NOMO-1 (cell line): ENCODE measurements at regions not wholly inside any gene's neighbourhood (a gene's known extent, or its start where the extent isn't known, plus 50 kb on each side); places are given as distances from the start of the nearest gene placed in this dataset.

Experiments
- DNase-seq, 2 experiments: peaks; one replicate each; lab custom pipeline; 2025; ENCODE audit not compliant: unreplicated experiment in 2 of 2; lab: John Stamatoyannopoulos, UW

GRCh38 chr20:18957328-18957727 lies 143.7 kb downstream of the SCP2D1 start:
- DNase-seq, result no peak

GRCh38 chr20:18971121-18971520 lies 157.5 kb downstream of the SCP2D1 start:
- no peak for DNase-seq

DNA sequence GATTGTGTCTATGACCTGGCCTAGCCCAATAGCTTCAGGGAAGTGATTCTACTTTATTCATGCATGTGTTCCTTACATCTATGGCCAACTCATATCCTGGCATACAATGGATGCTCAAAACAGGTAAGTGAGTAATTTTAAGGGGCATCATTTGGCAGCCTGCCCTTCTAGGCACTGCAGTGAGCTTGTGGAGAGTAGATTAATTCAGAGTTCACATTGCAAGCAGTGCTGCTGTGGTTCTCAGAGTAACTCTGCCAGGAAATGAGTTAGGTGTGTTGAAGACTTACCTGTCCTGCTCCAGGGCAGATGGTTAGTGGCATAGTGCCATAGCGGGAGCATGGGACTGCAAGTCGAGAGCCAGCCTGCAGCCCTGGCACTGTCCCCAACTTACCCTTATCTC lies 158.0 kb downstream of the SCP2D1 start:
- DNase-seq, result no peak

- DNase-seq, result no peak
Observed at GRCh38 chr20:18972251-18972876, 158.8 kb downstream of the SCP2D1 start.

DNA sequence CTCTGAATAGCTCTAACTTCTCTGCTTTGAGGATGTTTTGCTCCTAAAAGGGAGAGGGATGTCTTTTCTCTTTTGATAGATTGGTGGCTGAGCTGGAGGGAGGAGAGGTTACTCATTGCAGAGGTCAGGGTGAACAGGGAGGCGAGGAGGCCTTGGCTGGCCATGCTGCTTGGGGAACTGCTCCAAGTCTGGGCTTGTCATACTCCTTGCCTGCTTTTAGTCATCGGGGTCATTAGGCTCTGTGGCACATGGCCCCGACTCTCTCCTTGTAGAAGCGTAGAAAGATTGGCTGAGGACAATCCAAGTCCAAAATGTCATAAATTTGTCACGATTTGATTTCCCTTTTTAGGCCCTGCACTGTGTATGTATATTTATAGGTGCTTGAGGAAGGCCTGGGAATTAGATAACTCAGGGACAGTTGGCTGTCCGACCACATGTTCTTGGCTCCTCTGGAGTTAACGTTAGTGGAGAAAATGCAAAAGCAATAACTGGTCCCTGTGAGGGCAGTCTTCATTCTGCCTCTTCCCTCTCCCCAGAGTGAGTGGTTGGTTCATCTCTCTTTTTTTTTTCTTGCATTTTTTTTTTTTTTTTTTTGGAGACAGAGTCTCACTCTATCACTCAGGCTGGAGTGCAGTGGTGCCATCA lies 160.1 kb downstream of the SCP2D1 start:
- no peak for DNase-seq

- no peak for DNase-seq
Observed at GRCh38 chr20:18974660-18975059, 161.1 kb downstream of the SCP2D1 start.

DNA sequence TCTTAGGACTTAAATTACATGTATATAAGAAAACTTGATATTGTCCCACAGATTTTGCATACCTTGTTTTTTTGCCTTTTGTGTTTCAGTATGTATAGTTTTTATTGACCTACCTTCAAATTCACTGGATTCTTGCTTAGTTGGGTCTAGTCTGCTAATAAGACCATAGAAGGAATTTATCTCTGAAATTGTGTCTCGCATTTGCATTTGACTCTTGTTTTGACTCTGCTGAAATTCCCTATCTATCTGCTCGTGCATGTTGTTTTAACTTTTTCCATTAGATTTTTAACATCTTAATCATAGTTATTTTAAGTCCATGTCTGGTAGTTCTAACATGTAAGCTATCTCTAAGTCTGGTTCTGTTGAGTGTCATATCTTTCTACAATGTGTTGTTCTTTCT lies 163.9 kb downstream of the SCP2D1 start:
- no peak for DNase-seq

- DNase-seq, result peak in 1 of 2 experiments; percentile 13
Observed at GRCh38 chr20:18978311-18978710, 164.7 kb downstream of the SCP2D1 start.

GRCh38 chr20:18979132-18979531 lies 165.5 kb downstream of the SCP2D1 start:
- no peak for DNase-seq

DNA sequence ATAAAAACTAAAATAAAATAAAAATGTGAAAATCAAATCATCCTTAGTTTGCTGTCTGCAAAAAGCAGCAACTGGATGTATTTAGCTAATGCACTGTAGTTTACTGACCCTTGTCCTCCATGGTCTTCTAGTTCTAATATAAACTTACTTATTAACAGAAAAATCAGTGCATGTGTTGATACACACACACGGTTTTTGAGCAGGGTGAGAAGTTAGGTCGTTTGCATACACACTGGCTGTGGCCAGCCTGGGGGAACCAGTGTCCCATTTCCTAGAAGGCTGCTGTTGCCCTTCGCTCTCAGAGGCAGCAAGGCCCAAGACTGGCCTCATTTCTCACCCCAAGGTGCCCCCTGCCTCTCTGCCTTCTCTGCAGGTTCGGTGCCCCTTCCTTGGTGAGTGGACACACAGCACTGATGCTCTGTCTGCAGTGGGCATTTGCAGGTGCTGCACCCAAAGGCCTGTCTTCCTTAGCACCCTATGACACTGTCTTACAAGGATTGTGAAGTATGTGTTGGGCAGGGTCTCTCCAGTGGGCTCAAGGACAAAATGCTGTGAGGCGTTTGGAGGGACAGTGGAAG lies 168.5 kb downstream of the SCP2D1 start:
- no peak for DNase-seq

DNA sequence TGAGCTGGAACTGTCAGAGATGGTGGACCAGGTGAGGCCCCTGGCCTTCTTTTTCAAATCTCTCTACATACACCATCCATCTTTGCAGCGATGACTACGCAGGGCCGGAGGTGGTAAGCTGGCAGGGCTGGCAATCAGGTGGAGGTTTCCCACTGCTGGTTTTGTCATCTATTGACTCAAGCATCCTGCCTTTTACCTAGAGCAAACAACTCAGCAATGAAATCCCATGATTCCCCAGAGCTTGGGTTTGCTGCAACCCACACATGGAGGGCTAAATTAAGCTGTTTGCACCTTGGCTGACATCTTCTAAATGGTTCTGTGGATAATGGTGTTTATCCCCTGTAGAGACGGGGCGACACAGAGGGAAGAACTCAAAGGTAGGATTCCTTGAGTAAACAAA lies 170.2 kb downstream of the SCP2D1 start:
- DNase-seq, result no peak

DNA sequence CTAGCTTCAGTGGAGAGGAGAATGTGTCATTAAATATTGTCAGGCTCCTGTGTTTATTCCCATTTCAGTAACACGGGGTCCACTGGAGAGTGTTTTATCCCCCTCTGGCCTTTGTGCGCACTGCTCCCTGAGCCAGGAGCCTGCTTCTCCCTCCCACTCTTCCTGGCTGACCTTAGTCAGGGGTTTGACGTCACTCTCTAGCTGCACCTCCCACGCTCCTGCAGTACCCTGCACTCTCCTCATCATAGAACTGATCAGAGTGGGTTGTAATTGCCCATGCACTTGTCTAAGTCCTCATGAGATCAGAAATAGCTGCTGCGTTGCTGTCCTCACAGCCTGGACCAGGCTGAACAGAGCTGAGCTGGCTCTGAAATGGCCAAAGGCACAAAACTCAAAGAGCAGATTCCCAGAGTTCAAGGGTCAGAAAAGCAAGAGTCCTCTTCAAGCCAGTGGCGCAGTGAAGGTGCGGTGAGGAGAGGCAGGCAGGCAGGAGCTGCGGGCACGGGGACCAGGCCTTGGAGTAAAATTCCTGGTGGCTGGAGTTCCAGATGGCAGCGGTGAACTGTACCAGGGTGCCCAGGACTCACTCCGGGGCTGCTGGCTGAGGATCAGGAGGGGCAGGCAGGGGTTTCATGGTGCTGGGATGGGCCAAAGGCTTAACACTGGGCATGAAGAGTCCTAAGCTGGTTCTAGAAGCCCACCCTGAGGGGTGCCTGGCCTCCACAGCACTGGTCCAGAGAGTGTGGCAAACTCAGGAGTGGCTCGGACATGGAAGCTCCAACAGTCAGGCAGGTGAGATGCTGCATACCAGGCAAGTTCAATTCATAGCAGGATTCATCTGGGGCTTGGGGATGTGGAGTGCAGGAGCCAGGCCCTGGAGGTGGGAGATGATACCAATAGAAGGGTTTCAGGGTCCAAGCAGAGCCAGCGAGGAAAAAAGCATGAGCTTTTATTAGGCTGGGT lies 170.9 kb downstream of the SCP2D1 start:
- DNase-seq, result no peak

DNA sequence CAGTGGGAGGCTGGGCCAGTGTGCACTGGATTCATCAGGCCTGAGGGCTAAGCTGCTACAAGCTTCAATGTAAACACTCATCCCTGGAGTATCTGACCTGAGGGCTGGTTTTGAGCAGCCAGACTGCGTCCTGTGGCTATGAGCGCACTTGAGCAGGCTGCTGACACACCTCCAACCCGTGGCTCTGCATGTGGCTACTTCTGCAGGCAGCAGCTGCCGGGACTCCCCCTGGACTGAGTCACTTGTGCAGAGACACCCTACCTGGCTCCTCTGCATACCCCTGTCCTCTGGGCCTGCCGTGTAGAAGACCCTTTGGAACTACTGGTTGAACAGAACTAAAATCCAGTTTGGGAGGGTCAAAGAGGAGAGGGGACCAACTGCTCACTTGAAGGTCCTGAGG lies 172.0 kb downstream of the SCP2D1 start:
- DNase-seq, result no peak

GRCh38 chr20:18986146-18986830 lies 172.7 kb downstream of the SCP2D1 start:
- DNase-seq, result no peak

DNA sequence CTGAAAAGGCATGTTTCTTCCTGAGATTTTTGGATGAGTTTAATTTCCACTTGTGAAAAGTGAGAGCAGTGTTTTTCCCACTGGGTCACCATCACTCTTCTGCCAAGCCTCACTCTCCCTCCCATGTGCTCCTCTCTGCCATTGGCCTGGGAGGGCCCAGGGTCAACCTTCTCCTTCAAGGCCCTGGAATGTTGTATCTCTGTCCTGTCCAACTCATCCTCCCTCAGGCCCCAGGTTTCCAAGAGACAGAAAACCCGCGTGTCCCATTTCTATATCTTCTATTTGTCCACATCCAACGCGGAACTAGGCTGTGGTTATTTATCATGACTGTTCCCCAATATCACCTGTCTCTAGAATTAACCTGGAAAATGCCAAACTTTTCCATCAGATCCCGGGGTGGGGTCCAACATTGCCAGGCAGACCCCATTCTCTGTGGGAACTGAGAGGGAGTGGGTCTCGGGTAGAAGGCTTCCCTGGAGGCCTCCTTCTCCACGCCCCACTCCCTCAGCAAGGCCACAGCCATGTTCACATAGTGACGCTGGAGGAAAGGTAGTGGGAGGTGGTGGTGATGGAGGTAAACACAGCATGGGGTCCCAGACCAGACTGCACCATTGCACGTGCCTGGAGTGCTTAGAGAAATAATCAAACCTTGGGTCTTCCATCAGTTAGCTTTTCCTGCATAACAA lies 173.5 kb downstream of the SCP2D1 start:
- no peak for DNase-seq

- no peak for DNase-seq
Observed at GRCh38 chr20:18987781-18988360, 174.3 kb downstream of the SCP2D1 start.

DNA sequence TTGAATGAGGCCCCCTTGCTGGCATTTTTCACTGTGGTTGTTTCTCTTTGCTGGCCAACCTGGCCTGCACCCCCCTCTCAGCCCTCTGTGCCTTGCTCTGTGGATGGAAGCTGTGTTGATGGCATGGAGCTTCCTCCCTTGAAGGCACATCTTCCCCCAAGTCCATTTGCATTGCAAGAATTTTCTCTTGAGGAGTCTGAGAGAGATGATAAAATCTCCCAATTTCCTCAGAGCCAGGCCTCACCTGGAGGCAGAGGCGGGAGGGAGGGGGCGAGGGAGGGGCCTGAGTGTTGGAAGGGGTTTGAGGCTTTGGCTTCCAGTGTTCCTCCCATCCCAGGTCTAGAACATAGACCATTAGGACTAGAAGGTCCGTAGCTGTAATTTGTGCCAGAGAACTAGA lies 175.1 kb downstream of the SCP2D1 start:
- DNase-seq, result no peak

GRCh38 chr20:18989736-18990474 lies 176.3 kb downstream of the SCP2D1 start:
- DNase-seq, result no peak

DNA sequence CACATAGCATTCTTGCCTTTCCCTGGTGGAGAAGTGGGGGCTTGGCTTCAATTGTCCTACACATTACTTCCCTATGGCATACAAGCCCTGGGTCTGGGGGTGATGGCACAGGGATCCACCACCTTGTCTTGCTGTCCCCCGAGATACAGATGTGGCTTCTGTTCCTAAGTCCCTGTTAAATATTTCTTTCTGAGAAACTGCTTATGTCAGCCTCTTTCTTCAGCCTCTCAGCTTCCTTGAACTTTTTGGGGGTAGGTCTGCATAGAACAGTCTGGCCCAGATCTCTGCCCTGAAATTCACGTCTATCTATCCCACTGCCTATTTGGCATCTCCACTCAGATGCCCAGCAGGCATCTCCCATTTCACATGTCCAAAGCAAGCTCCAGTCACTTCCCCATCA lies 177.4 kb downstream of the SCP2D1 start:
- no peak for DNase-seq
